Dendritic cell treated with granulocyte-macrophage colony-stimulating factor and Interleukin-4, amounts not matched to agents 40 ng/mL and 50 ng/mL, for 4 days (primary cell): ENCODE measurements at regions not wholly inside any gene's neighbourhood (a gene's known extent, or its start where the extent isn't known, plus 50 kb on each side); places are given as distances from the start of the nearest gene placed in this dataset.
A peak's percentile ranks its signal among the peaks of the same experiment; 100 is the strongest.
"Not testable (repeated sequence)": the region's sequence is repeated elsewhere in the genome, so short reads cannot be mapped to it uniquely, and the experiment has no call there.

Experiments
- H3K27ac Mint-ChIP-seq: one replicate; pipeline ENCODE4 v1.8.0; 2022; ENCODE audit warnings: mild to moderate bottlenecking, mixed read lengths
- H3K27me3 Mint-ChIP-seq: one replicate; pipeline ENCODE4 v1.8.0; 2022; ENCODE audit warnings: mild to moderate bottlenecking, mixed read lengths
- H3K36me3 Mint-ChIP-seq: one replicate; pipeline ENCODE4 v1.8.0; 2022; ENCODE audit warnings: low read depth, mixed read lengths
- H3K4me1 Mint-ChIP-seq: one replicate; pipeline ENCODE4 v1.8.0; 2022; ENCODE audit warnings: low read depth, mixed read lengths
- H3K4me3 Mint-ChIP-seq: one replicate; pipeline ENCODE4 v1.8.0; 2022; ENCODE audit warnings: mild to moderate bottlenecking, moderate library complexity, mixed read lengths
- H3K9me3 Mint-ChIP-seq: one replicate; pipeline ENCODE4 v1.8.0; 2022; ENCODE audit warnings: mixed read lengths
- intact Hi-C: fragments of 100-400 bp; cut with micrococcal nuclease; formaldehyde crosslinking; loops from one replicate; pipeline ENCODE4 v1.15.0; 2022

DNA sequence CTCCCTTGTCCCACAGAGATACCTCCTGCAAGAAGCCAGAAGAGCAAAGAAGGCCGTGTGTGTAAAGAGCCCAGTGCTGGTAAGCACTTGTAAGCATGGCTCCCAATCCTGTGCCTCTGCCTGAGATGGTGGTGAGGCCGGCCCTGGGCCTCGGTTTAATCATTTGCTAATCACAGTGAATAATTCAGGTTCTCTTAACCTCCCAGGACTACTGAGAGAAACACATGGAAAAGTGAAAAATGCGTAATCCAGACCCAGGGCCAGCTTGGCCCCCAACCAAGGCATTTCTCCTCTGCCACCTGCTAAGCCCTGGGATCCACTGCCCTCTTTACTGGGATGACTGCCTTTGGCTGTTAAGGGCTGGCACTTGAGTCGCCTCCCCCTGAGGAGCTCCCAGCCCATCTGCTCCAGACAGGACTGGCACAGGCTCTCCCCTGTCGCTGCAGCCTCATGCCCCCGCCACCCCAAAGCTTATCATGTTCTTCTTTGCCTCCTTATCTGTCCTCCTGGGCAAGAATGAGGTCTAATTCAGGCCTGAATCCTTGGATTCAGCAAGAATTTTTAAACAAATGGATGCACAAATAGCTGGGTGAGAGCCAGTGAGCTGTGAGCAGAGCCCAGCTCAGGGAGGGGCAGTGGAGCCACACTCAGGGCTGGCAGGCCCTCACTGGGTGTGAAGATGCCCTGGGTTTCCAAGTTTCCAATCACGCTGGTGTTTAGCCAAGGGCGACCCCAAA lies 193.9 kb upstream of the HS6ST1 start:
- intact Hi-C loops = loop anchor here (5.0 kb wide), 1 partner anchor 70 kb away; no protein-coding TSS in a partner anchor
- Mint-ChIP-seq H3K9me3 (no peaks in the 10 kb centered on the region), H3K36me3 (no peaks in the 10 kb centered on the region), H3K4me1 (peaks cover 56% of the 10 kb centered on the region), H3K27ac (peak overlapping the region; percentile 82), H3K27me3 (no peaks in the 10 kb centered on the region), H3K4me3 (no peak overlapping the region)

- H3K4me1 Mint-ChIP-seq = peaks cover 56% of the 10 kb centered on the region
- no peaks in the 10 kb centered on the region for H3K27me3 Mint-ChIP-seq
- no peaks in the 10 kb centered on the region for H3K36me3 Mint-ChIP-seq
- peak overlapping the region; percentile 53 for H3K4me3 Mint-ChIP-seq
- H3K9me3 Mint-ChIP-seq = no peaks in the 10 kb centered on the region
- intact Hi-C loops = loop anchor here (5.0 kb wide), 1 partner anchor 71 kb away; no protein-coding TSS in a partner anchor
- peak overlapping the region; percentile 82 for H3K27ac Mint-ChIP-seq
These were observed 194.7 kb upstream of the HS6ST1 start for GRCh38 chr2:128513116-128513960.

- H3K27me3 Mint-ChIP-seq = no peaks in the 10 kb centered on the region
- H3K9me3 Mint-ChIP-seq = no peaks in the 10 kb centered on the region
- H3K4me3 Mint-ChIP-seq = peak overlapping the region; percentile 53
- H3K4me1 Mint-ChIP-seq = peaks cover 58% of the 10 kb centered on the region
- intact Hi-C loops = loop anchor here (5.0 kb wide), 1 partner anchor 72 kb away; no protein-coding TSS in a partner anchor
- peak overlapping the region; percentile 82 for H3K27ac Mint-ChIP-seq
- H3K36me3 Mint-ChIP-seq = no peaks in the 10 kb centered on the region
These were observed 195.3 kb upstream of the HS6ST1 start for GRCh38 chr2:128513961-128514283.

DNA sequence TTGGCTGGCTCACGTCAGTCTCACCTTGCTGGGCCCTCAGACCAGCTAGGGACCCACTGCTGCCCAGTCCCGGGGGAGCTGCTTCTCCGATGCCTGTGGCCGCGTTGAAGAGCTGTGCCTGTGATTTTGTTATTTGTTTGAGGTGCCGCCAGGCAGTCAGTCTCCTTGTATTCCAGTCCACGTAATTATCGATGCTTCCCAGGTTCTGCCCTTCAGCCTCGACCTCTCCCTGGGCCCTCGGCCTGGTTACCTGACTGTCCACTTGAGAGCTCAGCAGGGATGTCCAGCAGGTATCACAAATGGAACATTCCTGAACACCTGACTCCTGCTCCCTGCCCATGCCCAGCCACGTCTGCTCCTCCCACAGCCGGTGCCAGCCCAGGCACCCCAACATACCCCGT lies 195.9 kb upstream of the HS6ST1 start:
- Mint-ChIP-seq H3K36me3 (no peaks in the 10 kb centered on the region), H3K4me3 (no peak overlapping the region), H3K4me1 (peaks cover 64% of the 10 kb centered on the region), H3K27ac (peak overlapping the region; percentile 82), H3K27me3 (no peaks in the 10 kb centered on the region), H3K9me3 (no peaks in the 10 kb centered on the region)
- intact Hi-C loops = loop anchor here (5.0 kb wide), 1 partner anchor 72 kb away; no protein-coding TSS in a partner anchor

GRCh38 chr2:128516938-128517337 lies 198.3 kb upstream of the HS6ST1 start:
- Mint-ChIP-seq H3K9me3 (no peaks in the 10 kb centered on the region), H3K27ac (peak overlapping the region; percentile 57), H3K4me3 (no peak overlapping the region), H3K27me3 (peaks cover 2% of the 10 kb centered on the region), H3K36me3 (no peaks in the 10 kb centered on the region), H3K4me1 (peaks cover 70% of the 10 kb centered on the region)
- intact Hi-C loops = no loop called here

DNA sequence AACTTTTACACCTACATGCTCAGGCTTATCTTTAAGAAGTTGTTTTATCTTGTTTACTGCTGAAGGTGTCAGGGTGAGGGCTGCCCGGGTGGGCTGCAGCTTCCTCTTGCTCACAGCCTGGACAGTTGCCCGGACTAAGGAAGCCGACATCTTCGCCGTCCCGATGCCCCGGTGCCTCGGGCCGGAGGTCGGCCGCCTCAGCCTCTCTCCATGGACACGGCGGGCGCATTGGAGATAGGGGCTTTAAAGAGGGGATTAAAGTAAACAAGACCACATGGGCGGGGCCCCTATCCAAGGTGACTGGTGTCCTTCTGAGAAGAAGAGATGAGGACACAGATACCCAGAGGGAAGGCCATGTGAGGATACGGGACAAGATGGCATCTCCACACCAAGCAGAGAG lies 200.4 kb upstream of the HS6ST1 start:
- H3K4me1 Mint-ChIP-seq = peaks cover 49% of the 10 kb centered on the region
- H3K4me3 Mint-ChIP-seq, intact Hi-C loops, H3K9me3 Mint-ChIP-seq, H3K27me3 Mint-ChIP-seq, H3K36me3 Mint-ChIP-seq: not testable (repeated sequence)
- peak overlapping the region; percentile 51 for H3K27ac Mint-ChIP-seq

- peaks cover 13% of the 10 kb centered on the region for H3K27me3 Mint-ChIP-seq
- no peaks in the 10 kb centered on the region for H3K36me3 Mint-ChIP-seq
- no peaks in the 10 kb centered on the region for H3K9me3 Mint-ChIP-seq
- intact Hi-C loops = no loop called here
- H3K4me1 Mint-ChIP-seq = peaks cover 42% of the 10 kb centered on the region
- H3K4me3 Mint-ChIP-seq = no peak overlapping the region
- peak overlapping the region; percentile 51 for H3K27ac Mint-ChIP-seq
These were observed 201.0 kb upstream of the HS6ST1 start for GRCh38 chr2:128519517-128520215.

GRCh38 chr2:128520340-128520739 lies 201.7 kb upstream of the HS6ST1 start:
- Mint-ChIP-seq H3K27me3 (peaks cover 13% of the 10 kb centered on the region), H3K27ac (peak overlapping the region; percentile 51), H3K9me3 (no peaks in the 10 kb centered on the region)

DNA sequence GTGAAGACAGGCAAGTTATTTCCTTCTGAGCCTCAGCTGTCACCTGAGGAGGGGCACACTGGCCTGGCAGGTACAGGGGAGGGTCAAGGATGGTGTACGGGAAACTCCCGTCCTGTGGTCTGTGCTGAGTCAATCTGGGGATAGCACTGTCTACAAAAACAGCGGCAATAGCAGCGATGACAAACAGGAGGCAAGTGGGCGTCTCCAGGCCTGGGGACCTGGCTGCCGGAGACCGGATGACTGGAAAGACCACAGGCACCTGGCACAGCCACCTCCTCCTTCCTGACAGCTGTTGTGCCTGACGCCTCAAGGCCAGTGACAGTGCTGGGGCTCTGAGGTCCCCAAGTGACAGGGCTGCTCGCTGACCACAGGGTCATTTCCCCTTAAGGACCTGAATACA lies 202.1 kb upstream of the HS6ST1 start:
- Mint-ChIP-seq H3K4me1 (peaks cover 32% of the 10 kb centered on the region), H3K27ac (peak overlapping the region; percentile 51), H3K27me3 (peaks cover 13% of the 10 kb centered on the region), H3K4me3 (no peak overlapping the region), H3K36me3 (no peaks in the 10 kb centered on the region), H3K9me3 (no peaks in the 10 kb centered on the region)
- intact Hi-C loops = no loop called here

More at GRCh38 chr2:128520340-128520739, 201.7 kb upstream of the HS6ST1 start:
- Mint-ChIP-seq H3K4me1 (peaks cover 36% of the 10 kb centered on the region), H3K4me3 (no peak overlapping the region), H3K36me3 (no peaks in the 10 kb centered on the region)
- intact Hi-C loops = no loop called here

DNA sequence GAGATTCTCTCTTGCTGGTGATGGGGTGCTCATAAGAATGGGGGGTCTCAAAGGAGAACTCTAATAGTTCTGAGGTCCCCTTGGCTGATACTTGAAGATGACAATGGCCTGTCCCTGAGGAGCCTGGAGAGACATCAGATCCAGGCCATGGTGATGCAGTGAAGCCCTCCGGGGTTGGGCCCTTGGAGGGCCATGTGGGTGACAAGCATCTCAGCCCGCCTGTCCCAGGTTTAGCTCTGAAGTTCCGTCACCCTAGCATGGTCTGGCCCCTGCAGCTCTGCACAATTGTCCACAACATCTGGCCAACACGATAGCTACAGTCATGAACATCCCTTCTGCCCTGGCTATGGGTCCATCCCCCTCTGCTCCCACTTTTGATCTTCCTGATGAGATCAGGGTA lies 202.8 kb upstream of the HS6ST1 start:
- Mint-ChIP-seq H3K4me1 (peaks cover 32% of the 10 kb centered on the region), H3K27me3 (peaks cover 16% of the 10 kb centered on the region), H3K27ac (no peak overlapping the region), H3K9me3 (no peaks in the 10 kb centered on the region), H3K36me3 (no peaks in the 10 kb centered on the region), H3K4me3 (no peak overlapping the region)
- intact Hi-C loops = no loop called here

DNA sequence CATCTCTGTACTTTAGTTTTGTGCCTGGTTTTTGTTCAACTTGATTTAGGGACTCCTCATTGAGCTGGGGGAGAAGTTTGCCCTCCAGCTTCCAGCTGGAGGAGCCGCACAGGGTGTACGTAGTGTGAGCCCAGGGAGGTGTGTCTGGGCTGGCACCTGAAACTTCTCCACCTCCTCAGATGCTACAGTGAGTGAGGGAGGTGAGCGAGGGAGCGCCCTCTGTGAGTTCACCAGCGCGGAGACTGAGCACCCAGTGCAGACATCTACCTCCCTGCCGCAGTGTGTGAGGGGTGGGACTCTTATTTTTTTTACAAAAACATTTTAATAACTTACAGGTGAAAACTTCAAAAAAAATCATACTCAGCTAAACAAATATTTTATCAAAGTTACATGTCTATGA lies 204.2 kb upstream of the HS6ST1 start:
- H3K4me1 Mint-ChIP-seq = peaks cover 32% of the 10 kb centered on the region
- intact Hi-C loops = no loop called here

DNA sequence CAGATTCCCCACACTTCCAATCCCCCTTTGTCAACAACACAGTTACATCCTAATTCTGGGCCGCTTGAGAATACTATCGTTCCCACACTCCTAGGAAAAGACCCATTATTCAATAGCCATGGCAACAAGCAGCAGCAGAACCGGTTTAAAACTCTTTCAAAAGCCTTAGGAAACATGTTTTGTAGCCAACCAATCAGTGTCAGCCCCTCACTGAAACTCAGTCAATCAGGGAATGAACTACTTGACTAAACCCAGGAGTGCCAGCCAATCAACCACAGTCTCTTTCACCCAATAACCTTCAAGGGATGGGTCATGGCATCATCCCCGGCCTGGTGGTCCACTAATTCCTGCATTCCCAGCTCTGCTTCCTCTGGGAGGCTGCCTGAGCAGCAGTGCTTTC lies 204.8 kb upstream of the HS6ST1 start:
- H3K9me3 Mint-ChIP-seq = no peaks in the 10 kb centered on the region
- H3K4me1 Mint-ChIP-seq = peaks cover 32% of the 10 kb centered on the region
- H3K27ac Mint-ChIP-seq = no peak overlapping the region
- no peaks in the 10 kb centered on the region for H3K36me3 Mint-ChIP-seq
- H3K4me3 Mint-ChIP-seq = no peak overlapping the region
- H3K27me3 Mint-ChIP-seq = peaks cover 22% of the 10 kb centered on the region
- intact Hi-C loops = no loop called here

More for the DNA sequence above, 204.2 kb upstream of the HS6ST1 start:
- Mint-ChIP-seq H3K27ac (no peak overlapping the region), H3K27me3 (peaks cover 21% of the 10 kb centered on the region), H3K4me3 (no peak overlapping the region), H3K36me3 (no peaks in the 10 kb centered on the region), H3K9me3 (no peaks in the 10 kb centered on the region)

DNA sequence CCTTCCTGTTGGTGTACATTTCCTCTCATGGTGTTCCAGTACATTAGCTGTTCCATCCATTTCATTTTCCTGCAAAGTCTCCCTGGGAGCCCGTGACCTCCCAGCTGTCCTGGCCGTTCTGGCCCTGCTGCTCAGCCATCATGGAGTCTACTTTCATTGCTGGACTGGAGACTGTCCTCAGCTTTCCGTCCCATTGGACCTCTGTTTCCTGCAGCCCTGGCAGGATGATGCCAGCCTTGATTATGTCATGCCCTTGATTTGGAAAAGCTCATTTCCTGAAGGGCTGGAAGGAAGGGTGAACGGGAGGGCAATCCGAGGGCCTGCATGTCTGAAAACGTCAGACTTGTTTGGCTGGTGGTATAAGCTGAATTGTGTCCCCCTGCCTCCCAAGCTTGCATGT lies 205.5 kb upstream of the HS6ST1 start:
- Mint-ChIP-seq H3K36me3 (no peaks in the 10 kb centered on the region), H3K4me1 (peaks cover 28% of the 10 kb centered on the region), H3K4me3 (no peak overlapping the region), H3K27ac (no peak overlapping the region), H3K27me3 (peaks cover 22% of the 10 kb centered on the region), H3K9me3 (no peaks in the 10 kb centered on the region)
- intact Hi-C loops = no loop called here

DNA sequence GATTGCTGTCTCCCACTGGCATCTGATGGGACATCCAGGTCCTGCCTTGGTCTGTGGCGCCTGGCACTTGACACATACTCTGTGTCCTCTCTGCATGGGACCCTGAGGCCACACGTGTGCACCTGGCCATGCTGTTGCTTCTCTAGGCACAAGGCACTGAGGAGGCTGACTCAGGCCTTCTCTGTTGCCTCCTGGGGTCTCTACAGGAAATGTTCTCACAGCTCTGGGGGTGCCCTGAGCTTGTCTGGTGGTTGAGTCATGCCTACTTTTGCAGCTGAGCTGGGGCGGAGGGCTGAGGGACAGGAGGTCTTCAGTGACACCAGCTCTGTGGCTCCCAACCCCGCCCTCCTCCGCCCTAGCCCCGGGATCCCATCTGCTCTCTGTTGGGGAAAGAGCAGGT lies 207.0 kb upstream of the HS6ST1 start:
- H3K27me3 Mint-ChIP-seq = peaks cover 21% of the 10 kb centered on the region
- no peaks in the 10 kb centered on the region for H3K9me3 Mint-ChIP-seq
- no peaks in the 10 kb centered on the region for H3K36me3 Mint-ChIP-seq
- H3K4me3 Mint-ChIP-seq = no peak overlapping the region
- H3K4me1 Mint-ChIP-seq = peaks cover 13% of the 10 kb centered on the region
- H3K27ac Mint-ChIP-seq = no peak overlapping the region
- intact Hi-C loops = no loop called here
